ENCODE measurements at regions not wholly inside any gene's neighbourhood (a gene's known extent, or its start where the extent isn't known, plus 50 kb on each side); places are given as distances from the start of the nearest gene placed in this dataset.

- no peak for DNase-seq
These were observed 330.7 kb downstream of the CDC14C start for GRCh38 chr7:49255054-49255453.

- DNase-seq = no peak
These were observed 336.2 kb downstream of the CDC14C start for GRCh38 chr7:49260538-49260937.

GRCh38 chr7:49261928-49262327, 337.6 kb downstream of the CDC14C start:
- DNase-seq = no peak

- no peak for DNase-seq
These were observed 340.2 kb downstream of the CDC14C start for GRCh38 chr7:49264530-49264929.

- no peak for DNase-seq
These were observed 349.6 kb downstream of the CDC14C start for GRCh38 chr7:49273897-49274296.

- no peak for DNase-seq
These were observed 355.5 kb downstream of the CDC14C start for GRCh38 chr7:49279891-49280290.

- no peak for DNase-seq
These were observed 363.3 kb downstream of the CDC14C start for GRCh38 chr7:49287653-49288052.

- DNase-seq = no peak
These were observed 370.3 kb downstream of the CDC14C start for GRCh38 chr7:49294611-49295010.

GRCh38 chr7:49295146-49295545, 370.8 kb downstream of the CDC14C start:
- DNase-seq = no peak

GRCh38 chr7:49297958-49298357, 373.6 kb downstream of the CDC14C start:
- DNase-seq = no peak

GRCh38 chr7:49308787-49309186, 384.4 kb downstream of the CDC14C start:
- no peak for DNase-seq

- no peak for DNase-seq
These were observed 395.7 kb downstream of the CDC14C start for GRCh38 chr7:49320083-49320482.

GRCh38 chr7:49321843-49322242, 397.5 kb downstream of the CDC14C start:
- DNase-seq = no peak

- no peak for DNase-seq
These were observed 398.1 kb downstream of the CDC14C start for GRCh38 chr7:49322476-49322875.

- DNase-seq = no peak
These were observed 399.7 kb downstream of the CDC14C start for GRCh38 chr7:49324040-49324439.

GRCh38 chr7:49324707-49325106, 400.4 kb downstream of the CDC14C start:
- no peak for DNase-seq

- DNase-seq = no peak
These were observed 401.2 kb downstream of the CDC14C start for GRCh38 chr7:49325571-49325970.

GRCh38 chr7:49327155-49327554, 402.8 kb downstream of the CDC14C start:
- no peak for DNase-seq

- no peak for DNase-seq
These were observed 409.0 kb downstream of the CDC14C start for GRCh38 chr7:49333180-49333881.

- DNase-seq = no peak
These were observed 417.5 kb downstream of the CDC14C start for GRCh38 chr7:49341849-49342248.

GRCh38 chr7:49344556-49344955, 420.2 kb downstream of the CDC14C start:
- no peak for DNase-seq

- no peak for DNase-seq
These were observed 422.0 kb downstream of the CDC14C start for GRCh38 chr7:49346195-49346899.

- no peak for DNase-seq
These were observed 406.4 kb upstream of the VWC2 start for GRCh38 chr7:49367072-49367471.

GRCh38 chr7:49371771-49372170, 401.7 kb upstream of the VWC2 start:
- DNase-seq = no peak
